ENCODE measurements at regions not wholly inside any gene's neighbourhood (a gene's known extent, or its start where the extent isn't known, plus 50 kb on each side); places are given as distances from the start of the nearest gene placed in this dataset.

- TF ChIP-seq HDAC2 (IDR thresholded peaks at IDR 0.05) (no peak), JUNB (IDR thresholded peaks at IDR 0.05) (no peak), BHLHE40 (IDR thresholded peaks at IDR 0.05; ENCODE audit: low read depth, low read length) (no peak), HOXB13 (CRISPR knock-in tag; IDR thresholded peaks at IDR 0.05; ENCODE audit: low read depth) (no peak), HMGXB4 (CRISPR knock-in tag; IDR thresholded peaks at IDR 0.05; ENCODE audit: borderline replicate concordance) (no peak), FOXS1 (CRISPR knock-in tag; IDR thresholded peaks at IDR 0.05) (no peak), MYC (IDR thresholded peaks at IDR 0.05; ENCODE audit: borderline replicate concordance, low read length) (no peak), FOSL2 (IDR thresholded peaks at IDR 0.05) (no peak), FOSL2 (CRISPR knock-in tag; IDR thresholded peaks at IDR 0.05) (no peak), ZSCAN20 (CRISPR knock-in tag; IDR thresholded peaks at IDR 0.05) (no peak), ZC3H11A (IDR thresholded peaks at IDR 0.05) (no peak), JUN (IDR thresholded peaks at IDR 0.05) (no peak), POLR2AphosphoS2 (conservative IDR thresholded peaks at IDR 0.05; ENCODE audit: low read length) (no peak), TFCP2L1 (CRISPR knock-in tag; IDR thresholded peaks at IDR 0.05) (no peak), CBX2 (IDR thresholded peaks at IDR 0.05; ENCODE audit: borderline replicate concordance, low read depth) (no peak)
- TF ChIP-seq, protein P1, sequence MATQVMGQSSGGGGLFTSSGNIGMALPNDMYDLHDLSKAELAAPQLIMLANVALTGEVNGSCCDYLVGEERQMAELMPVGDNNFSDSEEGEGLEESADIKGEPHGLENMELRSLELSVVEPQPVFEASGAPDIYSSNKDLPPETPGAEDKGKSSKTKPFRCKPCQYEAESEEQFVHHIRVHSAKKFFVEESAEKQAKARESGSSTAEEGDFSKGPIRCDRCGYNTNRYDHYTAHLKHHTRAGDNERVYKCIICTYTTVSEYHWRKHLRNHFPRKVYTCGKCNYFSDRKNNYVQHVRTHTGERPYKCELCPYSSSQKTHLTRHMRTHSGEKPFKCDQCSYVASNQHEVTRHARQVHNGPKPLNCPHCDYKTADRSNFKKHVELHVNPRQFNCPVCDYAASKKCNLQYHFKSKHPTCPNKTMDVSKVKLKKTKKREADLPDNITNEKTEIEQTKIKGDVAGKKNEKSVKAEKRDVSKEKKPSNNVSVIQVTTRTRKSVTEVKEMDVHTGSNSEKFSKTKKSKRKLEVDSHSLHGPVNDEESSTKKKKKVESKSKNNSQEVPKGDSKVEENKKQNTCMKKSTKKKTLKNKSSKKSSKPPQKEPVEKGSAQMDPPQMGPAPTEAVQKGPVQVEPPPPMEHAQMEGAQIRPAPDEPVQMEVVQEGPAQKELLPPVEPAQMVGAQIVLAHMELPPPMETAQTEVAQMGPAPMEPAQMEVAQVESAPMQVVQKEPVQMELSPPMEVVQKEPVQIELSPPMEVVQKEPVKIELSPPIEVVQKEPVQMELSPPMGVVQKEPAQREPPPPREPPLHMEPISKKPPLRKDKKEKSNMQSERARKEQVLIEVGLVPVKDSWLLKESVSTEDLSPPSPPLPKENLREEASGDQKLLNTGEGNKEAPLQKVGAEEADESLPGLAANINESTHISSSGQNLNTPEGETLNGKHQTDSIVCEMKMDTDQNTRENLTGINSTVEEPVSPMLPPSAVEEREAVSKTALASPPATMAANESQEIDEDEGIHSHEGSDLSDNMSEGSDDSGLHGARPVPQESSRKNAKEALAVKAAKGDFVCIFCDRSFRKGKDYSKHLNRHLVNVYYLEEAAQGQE (IDR thresholded peaks at IDR 0.05) = no peak
- TF ChIP-seq, protein P2, sequence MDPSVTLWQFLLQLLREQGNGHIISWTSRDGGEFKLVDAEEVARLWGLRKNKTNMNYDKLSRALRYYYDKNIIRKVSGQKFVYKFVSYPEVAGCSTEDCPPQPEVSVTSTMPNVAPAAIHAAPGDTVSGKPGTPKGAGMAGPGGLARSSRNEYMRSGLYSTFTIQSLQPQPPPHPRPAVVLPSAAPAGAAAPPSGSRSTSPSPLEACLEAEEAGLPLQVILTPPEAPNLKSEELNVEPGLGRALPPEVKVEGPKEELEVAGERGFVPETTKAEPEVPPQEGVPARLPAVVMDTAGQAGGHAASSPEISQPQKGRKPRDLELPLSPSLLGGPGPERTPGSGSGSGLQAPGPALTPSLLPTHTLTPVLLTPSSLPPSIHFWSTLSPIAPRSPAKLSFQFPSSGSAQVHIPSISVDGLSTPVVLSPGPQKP (IDR thresholded peaks at IDR 0.05; ENCODE audit: low read depth, low read length) = no peak
- TF ChIP-seq, protein P3, sequence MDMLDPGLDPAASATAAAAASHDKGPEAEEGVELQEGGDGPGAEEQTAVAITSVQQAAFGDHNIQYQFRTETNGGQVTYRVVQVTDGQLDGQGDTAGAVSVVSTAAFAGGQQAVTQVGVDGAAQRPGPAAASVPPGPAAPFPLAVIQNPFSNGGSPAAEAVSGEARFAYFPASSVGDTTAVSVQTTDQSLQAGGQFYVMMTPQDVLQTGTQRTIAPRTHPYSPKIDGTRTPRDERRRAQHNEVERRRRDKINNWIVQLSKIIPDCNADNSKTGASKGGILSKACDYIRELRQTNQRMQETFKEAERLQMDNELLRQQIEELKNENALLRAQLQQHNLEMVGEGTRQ (IDR thresholded peaks at IDR 0.05) = no peak
- H3K9me3 ChIP-seq = no peaks in the 10 kb centered on the region
- FAIRE-seq = no peak
- WGBS (ENCODE audit: missing lambda C conversion rate) = 63% methylated on average over 6 of the region's 6 CpGs
- no peak overlapping the region for H3K27ac ChIP-seq
- no peak for ATAC-seq
- no peak overlapping the region for H3K4me3 ChIP-seq
- CTCF ChIA-PET = interaction anchor here (1.0 kb wide), 1 partner anchor 249 kb away, joined by 3 read pairs; no protein-coding TSS in a partner anchor
- POLR2A ChIA-PET = no interaction called here
- no peak for DNase-seq (ENCODE audit: low read depth in 1 of 2, low spot score in 1 of 2)
- H3K4me2 ChIP-seq = no peak overlapping the region
- no peaks in the 10 kb centered on the region for H3K4me1 ChIP-seq
Measured at GRCh38 chr2:173822889-173823542, 142.2 kb downstream of the SP3 start.

DNA sequence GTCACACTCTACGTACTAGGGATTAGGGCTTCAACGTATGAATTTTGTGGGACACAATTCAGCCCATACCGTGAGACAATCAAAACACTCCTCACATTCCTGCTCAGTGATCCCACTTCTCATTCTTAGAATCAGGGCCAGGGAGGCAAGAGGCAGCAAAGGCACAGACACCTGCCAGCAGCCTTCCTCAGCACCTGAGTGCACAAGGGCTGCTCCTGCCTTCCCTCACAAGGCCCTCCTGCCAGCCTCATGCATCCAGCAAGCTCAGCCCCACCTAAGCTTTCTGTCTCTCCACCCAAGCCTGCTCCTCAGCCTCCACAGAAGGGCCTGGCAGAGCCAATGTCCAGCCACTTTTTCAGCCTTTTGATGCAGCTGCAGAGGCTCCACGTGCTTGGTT is 141.6 kb downstream of the SP3 start:
- no peak for FAIRE-seq
- POLR2A ChIA-PET = no interaction called here
- TF ChIP-seq POLR2A (IDR thresholded peaks at IDR 0.05; ENCODE audit: low read length) (no peak), CHD2 (IDR thresholded peaks at IDR 0.05; ENCODE audit: low read length, partially characterized antibody) (no peak), RFX5 (IDR thresholded peaks at IDR 0.05) (no peak), KDM5A (IDR thresholded peaks at IDR 0.05) (no peak), FOSB (CRISPR knock-in tag; IDR thresholded peaks at IDR 0.05) (no peak), SREBF2 (IDR thresholded peaks at IDR 0.05) (no peak), CHD4 (IDR thresholded peaks at IDR 0.05; ENCODE audit: borderline replicate concordance) (no peak), EP300 (IDR thresholded peaks at IDR 0.05) (no peak), ESRRA (IDR thresholded peaks at IDR 0.05; ENCODE audit: borderline replicate concordance, low read length) (no peak), BHLHE40 (IDR thresholded peaks at IDR 0.05; ENCODE audit: low read depth, low read length) (no peak), CBX2 (IDR thresholded peaks at IDR 0.05; ENCODE audit: borderline replicate concordance, low read depth) (no peak)
- TF ChIP-seq, protein P4, sequence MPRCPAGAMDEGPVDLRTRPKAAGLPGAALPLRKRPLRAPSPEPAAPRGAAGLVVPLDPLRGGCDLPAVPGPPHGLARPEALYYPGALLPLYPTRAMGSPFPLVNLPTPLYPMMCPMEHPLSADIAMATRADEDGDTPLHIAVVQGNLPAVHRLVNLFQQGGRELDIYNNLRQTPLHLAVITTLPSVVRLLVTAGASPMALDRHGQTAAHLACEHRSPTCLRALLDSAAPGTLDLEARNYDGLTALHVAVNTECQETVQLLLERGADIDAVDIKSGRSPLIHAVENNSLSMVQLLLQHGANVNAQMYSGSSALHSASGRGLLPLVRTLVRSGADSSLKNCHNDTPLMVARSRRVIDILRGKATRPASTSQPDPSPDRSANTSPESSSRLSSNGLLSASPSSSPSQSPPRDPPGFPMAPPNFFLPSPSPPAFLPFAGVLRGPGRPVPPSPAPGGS (IDR thresholded peaks at IDR 0.05) = no peak
- TF ChIP-seq, protein P2 (IDR thresholded peaks at IDR 0.05; ENCODE audit: low read depth, low read length) = no peak

More for the DNA sequence above, 141.6 kb downstream of the SP3 start:
- H3K27ac ChIP-seq = no peak overlapping the region
- 66% methylated on average over 4 of the region's 4 CpGs for WGBS (ENCODE audit: missing lambda C conversion rate)
- H3K4me2 ChIP-seq = no peak overlapping the region
- ATAC-seq (no peak), DNase-seq (ENCODE audit: low read depth in 1 of 2, low spot score in 1 of 2) (no peak)
- H3K4me1 ChIP-seq = no peaks in the 10 kb centered on the region
- CTCF ChIA-PET = interaction anchor here (1.0 kb wide), 1 partner anchor 249 kb away, joined by 3 read pairs; no protein-coding TSS in a partner anchor
- H3K9me3 ChIP-seq = no peaks in the 10 kb centered on the region
- H3K4me3 ChIP-seq = no peak overlapping the region

Measured in A549 (cell line).